Activated CD4-positive, CD25-positive, alpha-beta regulatory T cell treated with anti-CD3 and anti-CD28 coated beads, Interleukin-2, amount 50 U/mL, for 72 hours (primary cell): ENCODE measurements at regions not wholly inside any gene's neighbourhood (a gene's known extent, or its start where the extent isn't known, plus 50 kb on each side); places are given as distances from the start of the nearest gene placed in this dataset.
"Not testable (repeated sequence)": the region's sequence is repeated elsewhere in the genome, so short reads cannot be mapped to it uniquely, and the experiment has no call there.

Source experiments
- DNase-seq: peaks from one replicate; pipeline ENCODE4 v3.0.0; 2021

DNA sequence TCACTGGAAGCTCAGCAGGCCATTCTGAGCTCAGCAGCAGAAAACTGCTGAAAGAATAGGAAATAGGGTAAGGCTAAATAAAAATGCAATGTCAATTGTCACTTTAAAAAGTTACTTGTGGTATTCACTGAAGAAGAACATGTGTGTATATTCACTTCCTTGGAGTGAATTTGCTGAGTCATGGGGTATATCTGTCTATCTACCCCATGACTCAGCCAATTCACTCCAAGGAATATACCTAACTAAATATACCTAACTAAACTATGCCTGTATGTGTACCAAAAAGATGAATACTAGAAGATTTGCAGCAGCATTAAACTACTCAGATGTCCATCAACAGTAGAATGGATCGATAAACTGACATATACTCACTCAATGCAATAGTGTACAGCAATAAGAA lies 69.5 kb upstream of the KCNAB1 start:
- no peak for DNase-seq

DNA sequence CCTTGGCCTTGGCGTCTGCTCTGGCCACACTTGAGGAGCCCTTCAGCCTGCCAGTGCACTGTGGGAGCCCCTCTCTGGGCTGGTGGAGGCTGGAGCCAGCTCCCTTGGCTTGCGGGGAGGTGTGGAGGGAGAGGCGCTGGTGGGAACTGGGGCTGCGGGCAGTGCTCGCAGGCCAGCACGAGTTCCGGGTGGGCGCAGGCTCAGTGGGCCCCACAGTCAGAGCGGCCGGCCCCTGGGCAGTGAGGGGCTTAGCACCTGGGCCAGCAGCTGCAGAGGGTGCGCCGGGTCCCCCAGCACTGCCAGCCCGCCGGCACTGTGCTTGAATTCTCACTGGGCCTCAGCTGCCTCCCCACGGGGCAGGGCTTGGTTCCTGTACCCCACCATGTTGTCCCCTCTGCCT lies 68.7 kb upstream of the KCNAB1 start:
- no peak for DNase-seq

DNA sequence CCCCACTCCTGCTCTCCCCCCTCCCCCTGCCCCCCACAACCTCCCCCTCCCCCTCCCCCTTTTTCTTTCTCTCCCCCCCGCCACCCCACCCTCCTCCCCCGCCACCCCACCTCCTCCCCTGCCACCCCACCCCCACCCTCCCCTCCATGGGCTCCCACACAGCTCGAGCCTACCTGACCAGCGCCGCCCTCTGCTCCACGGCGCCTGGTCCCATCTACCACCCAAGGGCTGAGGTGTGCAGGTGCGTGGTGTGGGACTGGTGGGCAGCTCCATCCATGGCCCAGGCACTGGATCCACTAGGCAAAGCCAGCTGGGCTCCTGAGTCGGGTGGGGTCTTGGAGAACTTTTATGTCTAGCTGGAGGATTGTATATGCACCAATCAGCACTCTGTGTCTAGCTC lies 68.3 kb upstream of the KCNAB1 start:
- DNase-seq = no peak

DNA sequence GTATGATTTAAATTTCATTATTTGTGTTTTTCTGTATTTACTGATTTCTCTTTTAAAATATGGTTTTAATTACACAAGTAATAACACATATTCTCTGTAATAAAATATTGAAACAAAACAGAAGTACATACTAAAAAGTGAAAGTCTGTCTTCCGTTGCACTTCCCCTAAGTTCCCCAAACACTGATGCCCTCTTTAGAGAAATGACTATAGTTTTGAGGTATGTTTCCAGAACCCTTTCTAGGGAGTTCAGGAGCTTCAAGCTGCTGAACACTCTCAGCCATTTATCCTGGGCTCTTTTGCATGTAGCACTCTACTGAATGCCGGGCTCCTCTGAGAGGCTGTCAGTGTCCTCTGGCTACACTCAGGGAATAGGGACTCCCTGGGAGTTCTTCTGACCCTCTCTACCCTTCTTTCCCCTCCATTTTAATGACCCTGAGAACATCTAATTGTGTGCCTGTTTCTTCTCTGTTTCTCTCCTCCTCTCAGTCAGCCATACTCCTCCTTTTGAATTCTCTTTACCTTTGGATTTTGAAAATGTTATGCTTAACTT lies 60.4 kb upstream of the KCNAB1 start:
- no peak for DNase-seq

DNA sequence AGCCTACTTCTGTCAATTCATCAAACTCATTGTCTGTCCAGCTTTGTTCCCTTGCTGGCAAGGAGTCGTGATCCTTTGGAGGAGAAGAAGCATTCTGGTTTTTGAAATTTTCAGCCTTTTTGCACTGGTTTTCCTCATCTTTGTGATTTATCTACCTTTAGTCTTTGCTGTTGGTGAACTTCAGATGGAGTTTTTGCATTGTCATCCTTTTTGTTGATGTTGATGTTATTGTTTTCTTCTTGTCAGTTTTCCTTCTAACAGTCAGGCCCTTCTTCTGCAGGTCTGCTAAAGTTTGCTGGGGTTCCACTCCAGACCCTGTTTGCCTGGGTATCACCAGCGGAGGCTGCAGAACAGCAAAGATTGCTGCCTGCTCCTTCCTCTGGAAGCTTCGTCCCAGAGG lies 52.2 kb upstream of the KCNAB1 start:
- not testable (repeated sequence) for DNase-seq

DNA sequence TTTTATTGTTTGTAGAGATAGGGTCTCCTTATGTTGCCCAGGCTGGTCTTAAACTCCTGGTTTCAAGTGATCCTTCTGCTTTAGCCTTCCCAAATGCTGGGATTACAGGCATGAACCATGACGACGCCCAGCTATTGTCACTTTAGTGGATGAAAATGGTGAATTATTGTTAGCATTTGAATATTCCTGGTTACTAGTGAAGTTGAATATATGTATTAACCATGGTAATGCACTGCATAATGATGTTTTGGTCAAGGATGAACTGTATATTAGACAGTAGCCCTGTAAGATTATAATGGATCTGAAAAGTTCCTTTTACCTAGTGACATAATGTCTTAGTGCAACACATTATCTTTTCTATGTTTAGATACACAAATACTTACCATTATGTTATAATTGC lies 50.4 kb upstream of the KCNAB1 start:
- no peak for DNase-seq
